ENCODE measurements at regions not wholly inside any gene's neighbourhood (a gene's known extent, or its start where the extent isn't known, plus 50 kb on each side); places are given as distances from the start of the nearest gene placed in this dataset.

DNA sequence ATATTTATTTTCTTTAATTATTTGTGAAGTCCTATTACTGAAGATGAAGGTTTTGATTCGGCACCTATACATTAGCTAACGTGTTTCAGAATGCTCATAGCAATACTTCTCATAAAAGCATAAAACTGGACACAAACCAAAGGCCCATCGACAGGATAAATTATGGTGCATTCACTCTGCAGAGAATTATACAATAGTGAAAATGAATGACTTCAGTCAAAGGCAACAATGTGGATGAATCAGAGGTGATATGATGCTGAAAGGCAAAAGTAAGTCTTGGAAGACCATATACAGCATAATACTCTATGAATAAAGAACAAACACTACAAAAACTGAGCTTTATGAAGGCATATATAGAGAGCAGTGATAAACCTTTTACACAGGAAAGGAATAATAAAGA, 156.6 kb upstream of the EGLN3 start:
- DNase-seq (ENCODE audit: low spot score) (no peak), ATAC-seq (no peak)
- POLR2A ChIA-PET, result no interaction called here
- no peaks in the 10 kb centered on the region for H3K9me3 Mint-ChIP-seq
- CTCF ChIA-PET, result interaction anchor here (1.0 to 1.5 kb wide), 2 partner anchors 9 to 259 kb away, joined by 3 to 4 read pairs; no protein-coding TSS in a partner anchor
- H3K36me3 Mint-ChIP-seq, result no peaks in the 10 kb centered on the region
- no peaks in the 10 kb centered on the region for H3K4me1 Mint-ChIP-seq
- no peak overlapping the region for H3K27ac Mint-ChIP-seq
- no peak overlapping the region for H3K4me3 Mint-ChIP-seq
- TF ChIP-seq ARID4B (CRISPR knock-in tag; IDR thresholded peaks at IDR 0.05; ENCODE audit: borderline replicate concordance), result no peak
- TF ChIP-seq NR3C1 (CRISPR knock-in tag; conservative IDR thresholded peaks at IDR 0.05; ENCODE audit: low read depth), result no peak
- no peaks in the 10 kb centered on the region; the same call in 1 of the 2 replicates for H3K27me3 Mint-ChIP-seq (ENCODE audit: low read depth)

DNA sequence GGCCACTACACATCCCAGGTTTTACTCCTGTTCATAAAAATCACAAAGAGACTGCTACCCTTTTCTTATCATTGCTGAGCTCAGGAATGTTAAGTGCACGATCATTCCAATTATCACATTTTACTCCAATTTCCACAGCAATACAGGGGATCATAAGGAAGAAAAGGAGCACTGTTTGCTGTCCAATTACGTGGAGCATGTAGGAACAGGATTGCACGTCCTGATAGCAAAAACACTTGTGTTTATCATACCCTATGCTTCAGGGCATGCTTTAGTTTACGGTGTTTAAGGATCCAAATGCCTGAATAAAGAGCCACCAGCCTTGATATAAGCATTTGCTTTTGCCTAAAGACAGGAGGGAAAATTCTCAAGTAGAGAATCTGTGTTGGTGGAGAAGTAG, 155.4 kb upstream of the EGLN3 start:
- CTCF ChIA-PET, result no interaction called here

More for the DNA sequence above, 155.4 kb upstream of the EGLN3 start:
- POLR2A ChIA-PET, result no interaction called here
- Mint-ChIP-seq H3K36me3 (no peaks in the 10 kb centered on the region), H3K9me3 (no peaks in the 10 kb centered on the region), H3K27me3 (ENCODE audit: low read depth) (no peaks in the 10 kb centered on the region; the same call in 1 of the 2 replicates), H3K4me1 (no peaks in the 10 kb centered on the region), H3K4me3 (no peak overlapping the region), H3K27ac (no peak overlapping the region)
- TF ChIP-seq, protein P1, sequence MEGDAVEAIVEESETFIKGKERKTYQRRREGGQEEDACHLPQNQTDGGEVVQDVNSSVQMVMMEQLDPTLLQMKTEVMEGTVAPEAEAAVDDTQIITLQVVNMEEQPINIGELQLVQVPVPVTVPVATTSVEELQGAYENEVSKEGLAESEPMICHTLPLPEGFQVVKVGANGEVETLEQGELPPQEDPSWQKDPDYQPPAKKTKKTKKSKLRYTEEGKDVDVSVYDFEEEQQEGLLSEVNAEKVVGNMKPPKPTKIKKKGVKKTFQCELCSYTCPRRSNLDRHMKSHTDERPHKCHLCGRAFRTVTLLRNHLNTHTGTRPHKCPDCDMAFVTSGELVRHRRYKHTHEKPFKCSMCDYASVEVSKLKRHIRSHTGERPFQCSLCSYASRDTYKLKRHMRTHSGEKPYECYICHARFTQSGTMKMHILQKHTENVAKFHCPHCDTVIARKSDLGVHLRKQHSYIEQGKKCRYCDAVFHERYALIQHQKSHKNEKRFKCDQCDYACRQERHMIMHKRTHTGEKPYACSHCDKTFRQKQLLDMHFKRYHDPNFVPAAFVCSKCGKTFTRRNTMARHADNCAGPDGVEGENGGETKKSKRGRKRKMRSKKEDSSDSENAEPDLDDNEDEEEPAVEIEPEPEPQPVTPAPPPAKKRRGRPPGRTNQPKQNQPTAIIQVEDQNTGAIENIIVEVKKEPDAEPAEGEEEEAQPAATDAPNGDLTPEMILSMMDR (IDR thresholded peaks at IDR 0.05), result no peak
- TF ChIP-seq AFF4 (CRISPR knock-in tag; IDR thresholded peaks at IDR 0.05; ENCODE audit: borderline replicate concordance) (no peak), NR2C2 (CRISPR knock-in tag; IDR thresholded peaks at IDR 0.05) (no peak), TEAD4 (CRISPR knock-in tag; IDR thresholded peaks at IDR 0.05) (no peak), ZNF232 (CRISPR knock-in tag; IDR thresholded peaks at IDR 0.05) (no peak), FOXJ3 (CRISPR knock-in tag; IDR thresholded peaks at IDR 0.05; ENCODE audit: borderline replicate concordance) (no peak), FOXP1 (CRISPR knock-in tag; IDR thresholded peaks at IDR 0.05; ENCODE audit: borderline replicate concordance) (no peak), CDX4 (CRISPR knock-in tag; IDR thresholded peaks at IDR 0.05; ENCODE audit: borderline replicate concordance) (no peak), STAT6 (CRISPR knock-in tag; conservative IDR thresholded peaks at IDR 0.05; ENCODE audit: low read depth) (no peak), ZNF121 (CRISPR knock-in tag; IDR thresholded peaks at IDR 0.05) (no peak), ATF2 (CRISPR knock-in tag; IDR thresholded peaks at IDR 0.05; ENCODE audit: borderline replicate concordance, low read depth) (no peak)
- ATAC-seq (no peak), DNase-seq (ENCODE audit: low spot score) (no peak)
